ENCODE measurements at regions not wholly inside any gene's neighbourhood (a gene's known extent, or its start where the extent isn't known, plus 50 kb on each side); places are given as distances from the start of the nearest gene placed in this dataset.

DNA sequence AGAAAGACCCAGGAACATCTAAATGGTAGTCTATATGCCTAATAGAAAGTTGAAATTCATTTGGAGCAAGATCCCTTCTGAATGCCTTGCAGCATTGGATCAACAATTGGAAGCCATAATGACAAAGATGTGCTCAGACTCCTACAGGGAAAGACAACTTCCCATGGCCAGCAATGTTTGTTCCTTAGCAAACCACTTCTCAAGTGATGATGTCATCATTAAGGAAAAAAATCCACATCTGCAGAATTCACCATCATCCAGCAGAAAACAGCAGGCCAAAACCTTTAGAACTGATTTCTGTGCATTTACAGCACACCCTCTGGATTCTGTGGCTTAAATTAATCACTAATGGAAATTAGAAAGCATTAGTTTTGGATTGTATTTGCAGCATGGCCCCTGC lies 82.4 kb upstream of the ZIC3 start:
- no peaks in the 10 kb centered on the region for H3K36me3 ChIP-seq

DNA sequence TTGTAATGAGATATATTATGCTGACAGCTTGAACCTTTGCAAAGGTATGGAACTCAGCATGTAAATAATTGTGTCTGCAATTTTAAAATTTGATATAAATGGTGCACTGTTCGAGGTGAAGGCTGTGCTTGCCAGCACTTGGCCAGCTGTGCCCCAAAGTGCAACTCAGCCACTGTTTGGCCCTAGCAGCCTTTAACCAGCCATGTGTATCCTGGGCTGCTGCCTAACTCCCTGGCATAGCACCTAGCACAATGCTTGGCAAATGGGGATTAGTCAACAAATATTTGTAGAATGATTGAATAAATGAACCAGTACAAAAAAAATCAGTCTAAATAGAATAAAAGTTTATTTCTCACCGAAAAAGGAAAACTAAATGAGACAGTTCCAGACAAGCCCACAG lies 83.8 kb upstream of the ZIC3 start:
- no peaks in the 10 kb centered on the region for H3K36me3 ChIP-seq
- DNase-seq: no peak
- TF ChIP-seq, protein P1, sequence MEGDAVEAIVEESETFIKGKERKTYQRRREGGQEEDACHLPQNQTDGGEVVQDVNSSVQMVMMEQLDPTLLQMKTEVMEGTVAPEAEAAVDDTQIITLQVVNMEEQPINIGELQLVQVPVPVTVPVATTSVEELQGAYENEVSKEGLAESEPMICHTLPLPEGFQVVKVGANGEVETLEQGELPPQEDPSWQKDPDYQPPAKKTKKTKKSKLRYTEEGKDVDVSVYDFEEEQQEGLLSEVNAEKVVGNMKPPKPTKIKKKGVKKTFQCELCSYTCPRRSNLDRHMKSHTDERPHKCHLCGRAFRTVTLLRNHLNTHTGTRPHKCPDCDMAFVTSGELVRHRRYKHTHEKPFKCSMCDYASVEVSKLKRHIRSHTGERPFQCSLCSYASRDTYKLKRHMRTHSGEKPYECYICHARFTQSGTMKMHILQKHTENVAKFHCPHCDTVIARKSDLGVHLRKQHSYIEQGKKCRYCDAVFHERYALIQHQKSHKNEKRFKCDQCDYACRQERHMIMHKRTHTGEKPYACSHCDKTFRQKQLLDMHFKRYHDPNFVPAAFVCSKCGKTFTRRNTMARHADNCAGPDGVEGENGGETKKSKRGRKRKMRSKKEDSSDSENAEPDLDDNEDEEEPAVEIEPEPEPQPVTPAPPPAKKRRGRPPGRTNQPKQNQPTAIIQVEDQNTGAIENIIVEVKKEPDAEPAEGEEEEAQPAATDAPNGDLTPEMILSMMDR (IDR thresholded peaks at IDR 0.05): no peak
- TF ChIP-seq POLR2A (IDR thresholded peaks at IDR 0.05): no peak
- H3K27ac ChIP-seq: no peak overlapping the region
- H3K27me3 ChIP-seq: no peaks in the 10 kb centered on the region
- H3K4me3 ChIP-seq: no peak overlapping the region
- H3K4me1 ChIP-seq: no peaks in the 10 kb centered on the region
- no peaks in the 10 kb centered on the region for H3K9me3 ChIP-seq

More for the DNA sequence above, 82.4 kb upstream of the ZIC3 start:
- Histone ChIP-seq H3K4me1 (no peaks in the 10 kb centered on the region), H3K9me3 (no peaks in the 10 kb centered on the region), H3K27ac (no peak overlapping the region), H3K4me3 (no peak overlapping the region), H3K27me3 (no peaks in the 10 kb centered on the region)
- no peak for TF ChIP-seq POLR2A (IDR thresholded peaks at IDR 0.05)
- TF ChIP-seq, protein P1 (IDR thresholded peaks at IDR 0.05): no peak
- no peak for DNase-seq

DNA sequence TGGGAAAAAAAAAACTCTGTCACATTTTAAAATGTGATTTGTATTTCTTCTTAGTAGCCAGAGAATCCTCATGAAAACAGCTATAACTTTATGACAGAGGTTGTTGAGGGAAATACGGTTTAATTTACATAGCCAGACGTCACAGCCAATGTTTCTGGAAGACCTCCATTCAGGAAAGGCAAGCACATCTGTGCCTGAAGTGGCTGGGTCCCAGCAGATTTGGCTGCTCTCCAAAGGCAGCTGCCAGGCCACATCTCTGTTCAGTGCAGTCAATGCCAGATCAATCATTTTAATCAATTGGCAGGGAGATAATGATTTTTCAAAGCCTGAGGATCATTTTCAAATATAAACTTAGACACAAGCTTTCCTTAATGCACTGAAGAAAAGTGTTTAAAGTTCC lies 86.5 kb upstream of the ZIC3 start:
- no peaks in the 10 kb centered on the region for H3K36me3 ChIP-seq
- TF ChIP-seq, protein P1 (IDR thresholded peaks at IDR 0.05): no peak
- no peak for TF ChIP-seq POLR2A (IDR thresholded peaks at IDR 0.05)
- H3K27me3 ChIP-seq: no peaks in the 10 kb centered on the region
- no peak overlapping the region for H3K27ac ChIP-seq
- DNase-seq: no peak
- H3K4me3 ChIP-seq: no peak overlapping the region
- no peaks in the 10 kb centered on the region for H3K4me1 ChIP-seq
- no peaks in the 10 kb centered on the region for H3K9me3 ChIP-seq

DNA sequence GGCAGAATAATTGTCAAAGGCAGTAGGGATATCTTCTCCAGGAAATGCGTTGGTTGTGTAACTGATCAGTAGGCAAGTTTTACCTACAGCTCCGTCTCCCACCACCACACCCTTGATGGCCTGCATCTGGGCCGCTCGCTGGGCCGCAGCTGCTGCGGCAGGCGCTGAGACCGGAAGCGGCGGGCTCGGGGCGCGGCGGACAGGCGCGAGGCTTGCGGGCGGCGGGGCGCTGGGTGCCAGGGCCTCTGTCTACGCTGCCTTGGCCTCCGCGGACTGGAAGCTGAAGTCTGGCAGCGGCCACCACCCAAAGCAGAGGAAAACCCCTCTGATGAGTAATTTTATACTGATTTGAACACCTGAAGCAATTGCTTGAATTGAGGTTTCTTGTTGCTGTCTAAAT lies 124.2 kb upstream of the ZIC3 start:
- H3K9me3 ChIP-seq: no peaks in the 10 kb centered on the region
- TF ChIP-seq POLR2A (IDR thresholded peaks at IDR 0.05): no peak
- TF ChIP-seq, protein P1 (IDR thresholded peaks at IDR 0.05): no peak
- DNase-seq: no peak
- no peaks in the 10 kb centered on the region for H3K4me1 ChIP-seq
- H3K27ac ChIP-seq: no peak overlapping the region
- no peak overlapping the region for H3K4me3 ChIP-seq
- no peaks in the 10 kb centered on the region for H3K27me3 ChIP-seq
- no peaks in the 10 kb centered on the region for H3K36me3 ChIP-seq

DNA sequence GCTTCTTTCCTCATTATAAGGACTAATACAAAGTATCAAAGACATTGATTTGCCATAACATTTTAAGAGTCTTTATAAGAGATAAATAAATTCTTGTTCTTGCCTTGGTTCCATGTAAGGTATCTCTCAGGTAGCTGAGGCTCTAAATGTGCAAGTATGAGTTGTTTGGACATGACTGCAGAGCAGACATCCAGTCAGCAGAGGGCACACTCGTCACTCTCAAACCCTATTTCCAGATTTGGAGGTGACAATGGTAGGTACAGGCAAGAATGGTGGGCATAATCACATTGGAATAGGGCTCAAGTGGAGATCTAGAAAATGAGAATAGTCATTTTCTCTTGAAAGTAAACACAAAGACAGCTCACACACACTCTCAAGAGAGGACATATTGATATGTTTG lies 133.3 kb upstream of the ZIC3 start:
- Histone ChIP-seq H3K27me3 (no peaks in the 10 kb centered on the region), H3K27ac (no peak overlapping the region), H3K4me1 (no peaks in the 10 kb centered on the region), H3K9me3 (no peaks in the 10 kb centered on the region), H3K4me3 (no peak overlapping the region), H3K36me3 (no peaks in the 10 kb centered on the region)
- no peak for TF ChIP-seq POLR2A (IDR thresholded peaks at IDR 0.05)
- TF ChIP-seq, protein P1 (IDR thresholded peaks at IDR 0.05): no peak
- DNase-seq: no peak

All from Peyer's patch (tissue), 4 donors.